ENCODE measurements at regions not wholly inside any gene's neighbourhood (a gene's known extent, or its start where the extent isn't known, plus 50 kb on each side); places are given as distances from the start of the nearest gene placed in this dataset.
"Not testable (repeated sequence)": the region's sequence is repeated elsewhere in the genome, so short reads cannot be mapped to it uniquely, and the experiment has no call there.

DNA sequence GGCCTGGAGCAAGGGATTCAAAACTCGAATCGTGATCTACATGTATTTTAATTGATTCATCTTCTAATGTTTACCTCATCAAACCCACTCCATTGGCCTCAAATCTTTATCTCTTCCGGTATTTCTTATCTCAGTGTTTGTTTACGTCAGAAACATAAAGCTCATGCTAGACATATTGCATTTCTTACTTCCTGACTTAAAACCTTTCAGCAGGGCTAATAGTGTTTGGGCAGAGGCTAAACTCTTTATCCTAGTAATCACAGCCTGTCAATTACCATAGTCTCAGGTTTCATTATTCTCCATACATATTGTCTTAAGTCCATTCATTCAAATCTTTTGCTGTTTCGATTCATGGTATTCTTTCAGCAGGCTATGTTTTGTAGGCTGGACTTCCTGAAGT lies 81.3 kb upstream of the AGR3 start:
- TF ChIP-seq CTCF (IDR thresholded peaks at IDR 0.05; ENCODE audit: unreplicated experiment), result no peak
- Mint-ChIP-seq H3K36me3 (ENCODE audit: insufficient read depth, unreplicated experiment) (no peaks in the 10 kb centered on the region), H3K4me1 (ENCODE audit: insufficient read depth, unreplicated experiment) (no peaks in the 10 kb centered on the region), H3K9me3 (ENCODE audit: unreplicated experiment) (no peaks in the 10 kb centered on the region), H3K27me3 (ENCODE audit: insufficient read depth, unreplicated experiment) (no peaks in the 10 kb centered on the region), H3K27ac (ENCODE audit: low read depth, unreplicated experiment) (no peak overlapping the region), H3K4me3 (ENCODE audit: unreplicated experiment) (no peak overlapping the region)
- no TSS peak for BruUV-seq (replicated peaks)
- ChIA-PET CTCF (no interaction called here), POLR2A (interaction anchor here (0.6 to 1.2 kb wide), 2 partner anchors 10 to 27 kb away, joined by 3 read pairs; no protein-coding TSS in a partner anchor)
- intact Hi-C loops (cut with micrococcal nuclease), result no loop called here
- DNase-seq (ENCODE audit: unreplicated experiment), result no peak

DNA sequence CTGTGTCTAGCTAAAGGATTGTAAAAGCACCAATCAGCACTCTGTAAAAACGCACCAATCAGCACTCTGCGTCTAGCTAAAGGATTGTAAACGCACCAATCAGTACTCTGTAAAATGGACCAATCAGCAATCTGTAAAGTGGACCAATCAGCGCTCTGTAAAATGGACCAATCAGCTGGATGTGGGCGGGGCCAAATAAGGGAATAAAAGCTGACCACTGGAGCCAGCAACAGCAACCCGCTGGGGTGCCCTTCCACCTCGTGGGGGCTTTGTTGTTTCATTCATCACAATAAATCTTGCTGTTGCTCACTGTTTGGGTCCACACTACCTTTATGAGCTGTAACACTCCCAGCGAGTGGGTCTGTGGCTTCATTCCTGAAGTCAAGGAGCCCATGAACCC lies 83.9 kb upstream of the AGR3 start:
- not testable (repeated sequence) for DNase-seq (ENCODE audit: unreplicated experiment)

GRCh38 chr7:16967300-16967811 lies 85.6 kb upstream of the AGR3 start:
- H3K4me3 Mint-ChIP-seq (ENCODE audit: unreplicated experiment), result no peak overlapping the region
- no TSS peak for BruUV-seq (replicated peaks)
- no peaks in the 10 kb centered on the region for H3K9me3 Mint-ChIP-seq (ENCODE audit: unreplicated experiment)
- no peaks in the 10 kb centered on the region for H3K4me1 Mint-ChIP-seq (ENCODE audit: insufficient read depth, unreplicated experiment)
- ChIA-PET CTCF (interaction anchor here (0.5 kb wide), 1 partner anchor 947 kb away, joined by 3 read pairs; no protein-coding TSS in a partner anchor), POLR2A (no interaction called here)
- intact Hi-C loops (cut with micrococcal nuclease), result no loop called here
- H3K27me3 Mint-ChIP-seq (ENCODE audit: insufficient read depth, unreplicated experiment), result no peaks in the 10 kb centered on the region
- TF ChIP-seq CTCF (IDR thresholded peaks at IDR 0.05; ENCODE audit: unreplicated experiment), result no peak
- H3K27ac Mint-ChIP-seq (ENCODE audit: low read depth, unreplicated experiment), result no peak overlapping the region
- no peaks in the 10 kb centered on the region for H3K36me3 Mint-ChIP-seq (ENCODE audit: insufficient read depth, unreplicated experiment)
- peak; percentile 29 for DNase-seq (ENCODE audit: unreplicated experiment)

More for the DNA sequence above, 83.9 kb upstream of the AGR3 start:
- H3K4me3 Mint-ChIP-seq (ENCODE audit: unreplicated experiment); H3K27me3 Mint-ChIP-seq (ENCODE audit: insufficient read depth, unreplicated experiment); H3K4me1 Mint-ChIP-seq (ENCODE audit: insufficient read depth, unreplicated experiment); H3K27ac Mint-ChIP-seq (ENCODE audit: low read depth, unreplicated experiment); BruUV-seq (replicated peaks); intact Hi-C loops (cut with micrococcal nuclease); POLR2A ChIA-PET; H3K9me3 Mint-ChIP-seq (ENCODE audit: unreplicated experiment); H3K36me3 Mint-ChIP-seq (ENCODE audit: insufficient read depth, unreplicated experiment): not testable (repeated sequence)
- CTCF ChIA-PET, result interaction anchor here (0.6 kb wide), 1 partner anchor 533 kb away, joined by 3 read pairs; no protein-coding TSS in a partner anchor

DNA sequence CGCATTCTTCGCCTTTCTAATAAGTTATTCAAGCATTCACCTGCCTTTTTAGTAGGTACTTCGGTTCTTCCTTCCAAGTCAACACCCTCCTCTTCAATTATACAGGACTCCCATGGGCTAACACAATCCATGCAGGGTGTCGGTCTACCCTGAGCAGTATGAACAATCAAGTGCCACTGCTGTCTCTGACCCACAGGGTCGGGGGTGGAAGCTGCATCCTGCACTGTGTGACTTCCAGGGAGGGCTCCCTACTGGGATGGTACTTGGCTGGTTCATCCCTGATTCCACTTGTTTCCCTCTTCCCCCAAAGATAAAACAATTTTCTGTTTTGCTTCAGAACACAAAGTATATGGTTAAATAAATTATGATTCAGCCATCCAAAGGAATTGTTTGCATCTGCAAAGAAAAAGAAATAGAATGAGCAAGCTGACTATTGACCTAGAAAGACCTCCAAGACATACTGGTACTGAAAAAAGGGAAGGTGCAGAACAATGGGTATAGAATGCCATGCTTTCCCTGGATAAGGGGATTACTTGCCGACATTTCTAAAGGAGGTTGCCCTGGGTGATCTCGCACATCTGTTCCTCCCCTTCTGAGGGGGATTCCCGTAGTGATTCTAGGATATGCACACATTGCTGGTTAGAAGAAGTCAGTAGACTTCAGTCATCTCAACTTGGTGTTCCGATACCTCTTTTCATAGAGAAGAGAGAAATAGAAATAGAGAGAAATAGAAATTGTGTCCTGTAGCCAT lies 89.1 kb upstream of the AGR3 start:
- TF ChIP-seq CTCF (IDR thresholded peaks at IDR 0.05; ENCODE audit: unreplicated experiment), result no peak
- DNase-seq (ENCODE audit: unreplicated experiment), result no peak
- ChIA-PET CTCF (interaction anchor here (1.0 kb wide), 1 partner anchor 80 kb away, joined by 3 read pairs; no protein-coding TSS in a partner anchor), POLR2A (interaction anchor here (0.7 to 1.0 kb wide), 2 partner anchors 15 to 324 kb away, joined by 3 read pairs; no protein-coding TSS in a partner anchor)
- H3K4me3 Mint-ChIP-seq (ENCODE audit: unreplicated experiment), result no peak overlapping the region
- H3K4me1 Mint-ChIP-seq (ENCODE audit: insufficient read depth, unreplicated experiment), result no peaks in the 10 kb centered on the region
- no peaks in the 10 kb centered on the region for H3K36me3 Mint-ChIP-seq (ENCODE audit: insufficient read depth, unreplicated experiment)
- H3K27ac Mint-ChIP-seq (ENCODE audit: low read depth, unreplicated experiment), result no peak overlapping the region
- intact Hi-C loops (cut with micrococcal nuclease), result loop anchor here (10.0 kb wide), 1 partner anchor 1374 kb away; no protein-coding TSS in a partner anchor
- H3K9me3 Mint-ChIP-seq (ENCODE audit: unreplicated experiment), result no peaks in the 10 kb centered on the region
- no TSS peak for BruUV-seq (replicated peaks)
- no peaks in the 10 kb centered on the region for H3K27me3 Mint-ChIP-seq (ENCODE audit: insufficient read depth, unreplicated experiment)
